CD14-positive monocyte (primary cell): ENCODE measurements at regions not wholly inside any gene's neighbourhood (a gene's known extent, or its start where the extent isn't known, plus 50 kb on each side); places are given as distances from the start of the nearest gene placed in this dataset.
A peak's percentile ranks its signal among the peaks of the same experiment; 100 is the strongest.

Experiments
- DNase-seq, 3 donors: peaks; one replicate each; pipeline ENCODE4 v3.0.0-alpha.2; 2011 to 2022
- H2AFZ ChIP-seq: 2 replicates; pipeline ENCODE4 v1.6.0; 2012; ENCODE audit warnings: mild to moderate bottlenecking, low read depth, low read length, inconsistent platforms; ENCODE audit not compliant: insufficient read depth, poor library complexity, severe bottlenecking
- H3K27ac ChIP-seq, 2 donors: 1 replicate in 1 of 2; 2 replicates in 1 of 2; pipeline ENCODE4 v1.5.1; 2012 to 2013; ENCODE audit warnings: low read length in 2 of 2, control low read depth in 1 of 2, inconsistent platforms in 1 of 2, low read depth in 1 of 2, mild to moderate bottlenecking in 1 of 2
- H3K27me3 ChIP-seq, 2 donors: one replicate each; pipeline versions ENCODE4 v1.6.0 to v1.6.1; 2011 to 2013; ENCODE audit warnings: low read length in 2 of 2; ENCODE audit not compliant: control insufficient read depth in 2 of 2, insufficient read depth in 2 of 2
- H3K36me3 ChIP-seq, 2 donors: replicated peaks in 1 of 2; 1 replicate in 1 of 2; 2 replicates in 1 of 2; pipeline versions ENCODE4 v1.5.1 to v1.6.1; 2012 to 2013; ENCODE audit warnings: low read length in 2 of 2, control low read depth in 1 of 2, inconsistent platforms in 1 of 2, mild to moderate bottlenecking in 1 of 2; ENCODE audit not compliant: insufficient read depth in 2 of 2, control insufficient read depth in 1 of 2
- H3K4me1 ChIP-seq, 2 donors: 1 replicate in 1 of 2; 2 replicates in 1 of 2; pipeline versions ENCODE4 v1.5.1 to v1.6.1; 2012 to 2013; ENCODE audit warnings: low read length in 2 of 2, control low read depth in 1 of 2, inconsistent platforms in 1 of 2, mild to moderate bottlenecking in 1 of 2, moderate library complexity in 1 of 2; ENCODE audit not compliant: insufficient read depth in 2 of 2, control insufficient read depth in 1 of 2
- H3K4me2 ChIP-seq: replicated peaks from 2 replicates; pipeline ENCODE3; 2012; ENCODE audit warnings: low read length, moderate library complexity, mild to moderate bottlenecking; ENCODE audit not compliant: poor library complexity, severe bottlenecking; ENCODE audit errors: extremely low read depth
- H3K4me3 ChIP-seq, 3 experiments: fragments of 200-600 bp in 1 of 3; sonication (generic) in 1 of 3; replicated peaks in 1 of 3; 1 replicate in 2 of 3; 2 replicates in 1 of 3; pipeline ENCODE4 v1.5.1; 2011 to 2013; ENCODE audit warnings: low read length in 3 of 3, mild to moderate bottlenecking in 3 of 3, control low read depth in 2 of 3, low read depth in 2 of 3, inconsistent platforms in 1 of 3, moderate library complexity in 1 of 3
- H3K79me2 ChIP-seq: 2 replicates; pipeline ENCODE4 v1.6.0; 2012; ENCODE audit warnings: mild to moderate bottlenecking, control low read depth, inconsistent platforms, low read length, moderate library complexity; ENCODE audit not compliant: insufficient read depth
- H3K9ac ChIP-seq: 2 replicates; pipeline ENCODE4 v1.6.0; 2017; ENCODE audit warnings: low read length, mild to moderate bottlenecking; ENCODE audit not compliant: insufficient read depth, poor library complexity, severe bottlenecking
- H3K9me3 ChIP-seq, 2 donors: replicated peaks in 1 of 2; 1 replicate in 1 of 2; 2 replicates in 1 of 2; pipeline versions ENCODE4 v1.5.1 to v1.6.1; 2012 to 2013; ENCODE audit warnings: low read length in 2 of 2, control low read depth in 1 of 2; ENCODE audit not compliant: control insufficient read depth in 1 of 2, insufficient read depth in 1 of 2
- H4K20me1 ChIP-seq: 2 replicates; pipeline ENCODE4 v1.6.0; 2012; ENCODE audit warnings: mild to moderate bottlenecking, low read length, control low read depth, moderate library complexity; ENCODE audit not compliant: insufficient read depth
- H3K27ac Mint-ChIP-seq, 7 donors: one replicate each; pipeline ENCODE4 v1.8.0; 2020; ENCODE audit warnings: mild to moderate bottlenecking in 7 of 7, mixed read lengths in 7 of 7, moderate library complexity in 6 of 7, inconsistent platforms in 2 of 7
- H3K27me3 Mint-ChIP-seq, 3 donors: one replicate each; pipeline ENCODE4 v1.8.0; 2021 to 2022; ENCODE audit warnings: low read depth in 3 of 3, mild to moderate bottlenecking in 3 of 3, mixed read lengths in 3 of 3, moderate library complexity in 3 of 3, inconsistent platforms in 1 of 3
- H3K36me3 Mint-ChIP-seq, 2 donors: one replicate each; pipeline ENCODE4 v1.8.0; 2020; ENCODE audit warnings: mixed read lengths in 2 of 2, inconsistent platforms in 1 of 2, mild to moderate bottlenecking in 1 of 2
- H3K4me1 Mint-ChIP-seq: one replicate; pipeline ENCODE4 v1.8.0; 2020; ENCODE audit warnings: mild to moderate bottlenecking, mixed read lengths
- H3K4me3 Mint-ChIP-seq, 2 donors: one replicate each; pipeline ENCODE4 v1.8.0; 2020; ENCODE audit warnings: mild to moderate bottlenecking in 2 of 2, mixed read lengths in 2 of 2, moderate library complexity in 1 of 2
- H3K9me3 Mint-ChIP-seq, 7 donors: one replicate each; pipeline ENCODE4 v1.8.0; 2020 to 2022; ENCODE audit warnings: mixed read lengths in 7 of 7, mild to moderate bottlenecking in 6 of 7, moderate library complexity in 6 of 7, inconsistent platforms in 2 of 7
- WGBS: methylation state at CpG from one replicate; pipeline ENCODE4 v1.1.5; 2013; ENCODE audit warnings: missing lambda C conversion rate; ENCODE audit not compliant: insufficient coverage; 5-methylcytosine and 5-hydroxymethylcytosine counted together
- intact Hi-C, 2 donors: fragments of 100-400 bp; cut with micrococcal nuclease; formaldehyde crosslinking; loops; one replicate each; pipeline versions ENCODE4 v1.15.0 to v1.15.1; 2023
- TF ChIP-seq, protein P1 (sequence below): fragments of 200-600 bp; IDR thresholded peaks from one replicate; pipeline ENCODE4 v1.8.0; 2022; ENCODE audit warnings: antibody characterized with exemption, mild to moderate bottlenecking

- no peak overlapping the region for H2AFZ ChIP-seq
- intact Hi-C loops: no loop called here
Measured at GRCh38 chr2:226234187-226234586, 565.4 kb downstream of the IRS1 start.

GRCh38 chr2:226233388-226233787 is 566.2 kb downstream of the IRS1 start:
- Histone ChIP-seq H3K9ac (no peak overlapping the region), H3K27ac (no peak overlapping the region), H3K36me3 (no peaks in the 10 kb centered on the region), H3K79me2 (no peaks in the 10 kb centered on the region), H3K27me3 (no peaks in the 10 kb centered on the region), H2AFZ (no peak overlapping the region), H3K4me1 (peaks cover 9 to 10% of the 10 kb centered on the region in 2 donors), H3K9me3 (no peaks in the 10 kb centered on the region), H4K20me1 (no peaks in the 10 kb centered on the region), H3K4me2 (no peak overlapping the region), H3K4me3 (no peak overlapping the region)
- Mint-ChIP-seq H3K27ac (no peak overlapping the region), H3K4me3 (no peak overlapping the region), H3K36me3 (no peaks in the 10 kb centered on the region), H3K4me1 (peaks cover 10% of the 10 kb centered on the region), H3K27me3 (peaks cover 0 to 7% (median 4%) of the 10 kb centered on the region in 3 donors), H3K9me3 (peaks cover 0 to 5% (median 0%) of the 10 kb centered on the region in 7 donors)
- TF ChIP-seq, protein P1, sequence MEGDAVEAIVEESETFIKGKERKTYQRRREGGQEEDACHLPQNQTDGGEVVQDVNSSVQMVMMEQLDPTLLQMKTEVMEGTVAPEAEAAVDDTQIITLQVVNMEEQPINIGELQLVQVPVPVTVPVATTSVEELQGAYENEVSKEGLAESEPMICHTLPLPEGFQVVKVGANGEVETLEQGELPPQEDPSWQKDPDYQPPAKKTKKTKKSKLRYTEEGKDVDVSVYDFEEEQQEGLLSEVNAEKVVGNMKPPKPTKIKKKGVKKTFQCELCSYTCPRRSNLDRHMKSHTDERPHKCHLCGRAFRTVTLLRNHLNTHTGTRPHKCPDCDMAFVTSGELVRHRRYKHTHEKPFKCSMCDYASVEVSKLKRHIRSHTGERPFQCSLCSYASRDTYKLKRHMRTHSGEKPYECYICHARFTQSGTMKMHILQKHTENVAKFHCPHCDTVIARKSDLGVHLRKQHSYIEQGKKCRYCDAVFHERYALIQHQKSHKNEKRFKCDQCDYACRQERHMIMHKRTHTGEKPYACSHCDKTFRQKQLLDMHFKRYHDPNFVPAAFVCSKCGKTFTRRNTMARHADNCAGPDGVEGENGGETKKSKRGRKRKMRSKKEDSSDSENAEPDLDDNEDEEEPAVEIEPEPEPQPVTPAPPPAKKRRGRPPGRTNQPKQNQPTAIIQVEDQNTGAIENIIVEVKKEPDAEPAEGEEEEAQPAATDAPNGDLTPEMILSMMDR: no peak
- intact Hi-C loops: no loop called here
- DNase-seq: no peak

More at GRCh38 chr2:226234187-226234586, 565.4 kb downstream of the IRS1 start:
- H3K27ac Mint-ChIP-seq: no peak overlapping the region
- H3K9ac ChIP-seq: no peak overlapping the region
- no peak overlapping the region for H3K4me3 Mint-ChIP-seq
- no peaks in the 10 kb centered on the region for H3K36me3 ChIP-seq
- peaks cover 0 to 5% (median 0%) of the 10 kb centered on the region in 7 donors for H3K9me3 Mint-ChIP-seq
- H3K27ac ChIP-seq: peak overlapping the region in 1 of 2 donors; percentile 50
- peaks cover 9 to 10% of the 10 kb centered on the region in 2 donors for H3K4me1 ChIP-seq
- H3K27me3 ChIP-seq: no peaks in the 10 kb centered on the region
- H3K27me3 Mint-ChIP-seq: peaks cover 0 to 8% (median 4%) of the 10 kb centered on the region in 3 donors
- TF ChIP-seq, protein P1: no peak
- no peaks in the 10 kb centered on the region for H3K9me3 ChIP-seq
- H4K20me1 ChIP-seq: no peaks in the 10 kb centered on the region
- H3K4me2 ChIP-seq: no peak overlapping the region
- peaks cover 10% of the 10 kb centered on the region for H3K4me1 Mint-ChIP-seq
- H3K36me3 Mint-ChIP-seq: no peaks in the 10 kb centered on the region
- no peaks in the 10 kb centered on the region for H3K79me2 ChIP-seq
- H3K4me3 ChIP-seq: peak overlapping the region in 1 of 3 experiments; percentile 21
- DNase-seq: peak in 2 of 3 donors; percentile 14 to 23
- WGBS: no CpG with 5 or more reads among the region's 2 CpGs
